Activated CD8-positive, alpha-beta T cell treated with anti-CD3 and anti-CD28 coated beads for 36 hours (primary cell): ENCODE measurements at regions not wholly inside any gene's neighbourhood (a gene's known extent, or its start where the extent isn't known, plus 50 kb on each side); places are given as distances from the start of the nearest gene placed in this dataset.

Experiments
- ATAC-seq: fragments of 200-7000 bp; cut with Tn5 transposase; one replicate; pipeline ENCODE4 v1.10.0; 2021; ENCODE audit warnings: mild to moderate bottlenecking, moderate library complexity
- CTCF ChIA-PET: fragments of 350-600 bp; sonication (Branson Sonifier 250); formaldehyde crosslinking; loops from one replicate; lab custom pipeline; 2021; ENCODE audit warnings: antibody characterized with exemption; lab: Charles Lee
- POLR2A ChIA-PET: fragments of 350-600 bp; sonication (Branson Sonifier 250); formaldehyde crosslinking; loops from one replicate; lab custom pipeline; 2021; ENCODE audit warnings: antibody characterized with exemption; lab: Charles Lee
- DNase-seq: peaks from one replicate; pipeline ENCODE4 v3.0.0-alpha.2; 2020
- H3K27ac Mint-ChIP-seq: one replicate; pipeline ENCODE4 v1.8.0; 2021; ENCODE audit warnings: mild to moderate bottlenecking, mixed read lengths
- H3K27me3 Mint-ChIP-seq: one replicate; pipeline ENCODE4 v1.8.0; 2021; ENCODE audit warnings: mixed read lengths
- H3K36me3 Mint-ChIP-seq: one replicate; pipeline ENCODE4 v1.8.0; 2021; ENCODE audit warnings: low read depth, mixed read lengths
- H3K4me1 Mint-ChIP-seq: one replicate; pipeline ENCODE4 v1.8.0; 2021; ENCODE audit warnings: low read depth, mixed read lengths
- H3K4me3 Mint-ChIP-seq: one replicate; pipeline ENCODE4 v1.8.0; 2021; ENCODE audit warnings: mild to moderate bottlenecking, moderate library complexity, mixed read lengths
- H3K9me3 Mint-ChIP-seq: one replicate; pipeline ENCODE4 v1.8.0; 2021; ENCODE audit warnings: mixed read lengths
- CTCF ChIP-seq: fragments of 200-600 bp; IDR thresholded peaks from one replicate; pipeline ENCODE4 v1.8.0; 2022; ENCODE audit warnings: antibody characterized with exemption, mild to moderate bottlenecking
- intact Hi-C: fragments of 100-400 bp; cut with micrococcal nuclease; formaldehyde crosslinking; loops from one replicate; pipeline ENCODE4 v1.10.0; 2022

- intact Hi-C loops: no loop called here
- no peak overlapping the region for H3K27ac Mint-ChIP-seq
- peaks cover 1% of the 10 kb centered on the region for H3K9me3 Mint-ChIP-seq
Observed at GRCh38 chr14:87829543-87829942, 163.4 kb downstream of the GALC start.

GRCh38 chr14:87824266-87824665 lies 168.7 kb downstream of the GALC start:
- Mint-ChIP-seq H3K4me1 (no peaks in the 10 kb centered on the region), H3K27ac (no peak overlapping the region), H3K27me3 (no peaks in the 10 kb centered on the region), H3K9me3 (no peaks in the 10 kb centered on the region), H3K4me3 (no peak overlapping the region), H3K36me3 (no peaks in the 10 kb centered on the region)
- ChIA-PET CTCF (interaction anchor here (1.6 kb wide), 1 partner anchor 19 kb away, joined by 5 read pairs; no protein-coding TSS in a partner anchor), POLR2A (no interaction called here)
- DNase-seq: no peak
- ATAC-seq: no peak
- intact Hi-C loops: no loop called here
- no peak for TF ChIP-seq CTCF

More at GRCh38 chr14:87829543-87829942, 163.4 kb downstream of the GALC start:
- Mint-ChIP-seq H3K27me3 (peaks cover 7% of the 10 kb centered on the region), H3K36me3 (no peaks in the 10 kb centered on the region), H3K4me3 (no peak overlapping the region), H3K4me1 (no peaks in the 10 kb centered on the region)
- TF ChIP-seq CTCF: no peak
- CTCF ChIA-PET: interaction anchor here (1.2 kb wide), 1 partner anchor 24 kb away, joined by 3 read pairs; no protein-coding TSS in a partner anchor
- POLR2A ChIA-PET: no interaction called here
- no peak for DNase-seq
- ATAC-seq: no peak

GRCh38 chr14:87816416-87816815 lies 176.6 kb downstream of the GALC start:
- Mint-ChIP-seq H3K4me1 (no peaks in the 10 kb centered on the region), H3K36me3 (no peaks in the 10 kb centered on the region)
- POLR2A ChIA-PET: no interaction called here

GRCh38 chr14:87815121-87815520 lies 177.9 kb downstream of the GALC start:
- H3K27ac Mint-ChIP-seq: no peak overlapping the region
- no peak overlapping the region for H3K4me3 Mint-ChIP-seq
- DNase-seq: no peak
- intact Hi-C loops: no loop called here
- no peak for ATAC-seq
- ChIA-PET CTCF (interaction anchor here (2.2 kb wide), 1 partner anchor 9 kb away, joined by 14 read pairs; no protein-coding TSS in a partner anchor), POLR2A (no interaction called here)
- H3K4me1 Mint-ChIP-seq: no peaks in the 10 kb centered on the region
- H3K36me3 Mint-ChIP-seq: no peaks in the 10 kb centered on the region
- no peak for TF ChIP-seq CTCF
- peaks cover 6% of the 10 kb centered on the region for H3K27me3 Mint-ChIP-seq
- peaks cover 7% of the 10 kb centered on the region for H3K9me3 Mint-ChIP-seq

More at GRCh38 chr14:87816416-87816815, 176.6 kb downstream of the GALC start:
- no peak overlapping the region for H3K4me3 Mint-ChIP-seq
- peaks cover 7% of the 10 kb centered on the region for H3K9me3 Mint-ChIP-seq
- no peak for ATAC-seq
- H3K27me3 Mint-ChIP-seq: peaks cover 6% of the 10 kb centered on the region
- no peak for TF ChIP-seq CTCF
- no peak for DNase-seq
- CTCF ChIA-PET: interaction anchor here (2.2 kb wide), 1 partner anchor 11 kb away, joined by 14 read pairs; no protein-coding TSS in a partner anchor
- no peak overlapping the region for H3K27ac Mint-ChIP-seq
- intact Hi-C loops: no loop called here

- CTCF ChIA-PET: interaction anchor here (1.3 to 1.7 kb wide), 2 partner anchors 9 to 83 kb away, joined by 3 to 11 read pairs; no protein-coding TSS in a partner anchor
- H3K27ac Mint-ChIP-seq: no peak overlapping the region
Observed at GRCh38 chr14:87813686-87814085, 179.3 kb downstream of the GALC start.

More at GRCh38 chr14:87813686-87814085, 179.3 kb downstream of the GALC start:
- TF ChIP-seq CTCF: no peak
- ATAC-seq (no peak), DNase-seq (no peak)
- Mint-ChIP-seq H3K4me1 (no peaks in the 10 kb centered on the region), H3K9me3 (peaks cover 7% of the 10 kb centered on the region), H3K4me3 (no peak overlapping the region), H3K36me3 (no peaks in the 10 kb centered on the region), H3K27me3 (peaks cover 6% of the 10 kb centered on the region)
- POLR2A ChIA-PET: no interaction called here
- intact Hi-C loops: no loop called here
